ENCODE measurements at regions not wholly inside any gene's neighbourhood (a gene's known extent, or its start where the extent isn't known, plus 50 kb on each side); places are given as distances from the start of the nearest gene placed in this dataset.

DNA sequence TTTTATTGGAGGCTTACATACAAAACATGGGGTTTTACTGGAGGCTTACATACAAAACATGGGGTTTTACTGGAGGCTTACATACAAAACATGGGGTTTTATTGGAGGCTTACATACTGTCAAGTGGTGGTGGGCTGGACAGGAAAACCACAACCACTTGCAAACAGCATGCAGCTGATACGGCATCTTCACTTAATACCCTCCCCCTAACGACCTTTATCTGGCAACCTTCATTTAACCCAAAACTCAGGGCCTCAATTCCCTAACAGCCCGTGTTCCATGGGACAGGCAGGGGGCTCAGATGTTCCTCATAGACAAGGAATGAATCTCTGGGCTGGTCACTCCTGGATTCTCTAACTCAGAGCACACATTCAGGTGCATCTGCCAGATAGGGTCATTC lies 137.1 kb downstream of the CD47 start:
- Histone ChIP-seq H2AFZ (ENCODE audit: insufficient read depth, low read depth, low read length, poor library complexity, severe bottlenecking) (no peak overlapping the region), H3K4me3 (replicated peaks in 1 of 3; ENCODE audit: low read depth in 2 of 3, low read length in 3 of 3) (no peak overlapping the region), H3K4me1 (ENCODE audit: control insufficient read depth in 1 of 2, insufficient read depth in 2 of 2, low read length in 2 of 2) (peaks cover 4 to 7% of the 10 kb centered on the region in 2 donors), H3K79me2 (ENCODE audit: insufficient read depth, low read length) (no peaks in the 10 kb centered on the region), H3K9ac (ENCODE audit: insufficient read depth, low read length, poor library complexity, severe bottlenecking) (no peak overlapping the region), H4K20me1 (ENCODE audit: insufficient read depth, low read length) (no peaks in the 10 kb centered on the region), H3K4me2 (replicated peaks; ENCODE audit: extremely low read depth, low read length, poor library complexity, severe bottlenecking) (no peak overlapping the region), H3K27ac (ENCODE audit: low read depth in 1 of 2, low read length in 2 of 2) (no peak overlapping the region), H3K27me3 (ENCODE audit: control insufficient read depth in 2 of 2, insufficient read depth in 2 of 2, low read length in 2 of 2) (no peaks in the 10 kb centered on the region), H3K36me3 (replicated peaks in 1 of 2; ENCODE audit: control insufficient read depth in 1 of 2, insufficient read depth in 2 of 2, low read length in 2 of 2) (no peaks in the 10 kb centered on the region), H3K9me3 (replicated peaks in 1 of 2; ENCODE audit: control insufficient read depth in 1 of 2, insufficient read depth in 1 of 2, low read length in 2 of 2) (no peaks in the 10 kb centered on the region)
- TF ChIP-seq, protein P1, sequence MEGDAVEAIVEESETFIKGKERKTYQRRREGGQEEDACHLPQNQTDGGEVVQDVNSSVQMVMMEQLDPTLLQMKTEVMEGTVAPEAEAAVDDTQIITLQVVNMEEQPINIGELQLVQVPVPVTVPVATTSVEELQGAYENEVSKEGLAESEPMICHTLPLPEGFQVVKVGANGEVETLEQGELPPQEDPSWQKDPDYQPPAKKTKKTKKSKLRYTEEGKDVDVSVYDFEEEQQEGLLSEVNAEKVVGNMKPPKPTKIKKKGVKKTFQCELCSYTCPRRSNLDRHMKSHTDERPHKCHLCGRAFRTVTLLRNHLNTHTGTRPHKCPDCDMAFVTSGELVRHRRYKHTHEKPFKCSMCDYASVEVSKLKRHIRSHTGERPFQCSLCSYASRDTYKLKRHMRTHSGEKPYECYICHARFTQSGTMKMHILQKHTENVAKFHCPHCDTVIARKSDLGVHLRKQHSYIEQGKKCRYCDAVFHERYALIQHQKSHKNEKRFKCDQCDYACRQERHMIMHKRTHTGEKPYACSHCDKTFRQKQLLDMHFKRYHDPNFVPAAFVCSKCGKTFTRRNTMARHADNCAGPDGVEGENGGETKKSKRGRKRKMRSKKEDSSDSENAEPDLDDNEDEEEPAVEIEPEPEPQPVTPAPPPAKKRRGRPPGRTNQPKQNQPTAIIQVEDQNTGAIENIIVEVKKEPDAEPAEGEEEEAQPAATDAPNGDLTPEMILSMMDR (IDR thresholded peaks at IDR 0.05), result no peak
- Mint-ChIP-seq H3K36me3 (no peaks in the 10 kb centered on the region), H3K27me3 (ENCODE audit: low read depth in 3 of 3) (peaks cover 1 to 4% (median 2%) of the 10 kb centered on the region in 3 donors), H3K27ac (peak overlapping the region in 1 of 7 donors; percentile 9), H3K4me1 (peaks cover 19% of the 10 kb centered on the region), H3K9me3 (no peaks in the 10 kb centered on the region), H3K4me3 (no peak overlapping the region)
- intact Hi-C loops (cut with micrococcal nuclease), result no loop called here
- WGBS (ENCODE audit: insufficient coverage), result 17% methylated on average over 2 of the region's 3 CpGs
- DNase-seq, result no peak

DNA sequence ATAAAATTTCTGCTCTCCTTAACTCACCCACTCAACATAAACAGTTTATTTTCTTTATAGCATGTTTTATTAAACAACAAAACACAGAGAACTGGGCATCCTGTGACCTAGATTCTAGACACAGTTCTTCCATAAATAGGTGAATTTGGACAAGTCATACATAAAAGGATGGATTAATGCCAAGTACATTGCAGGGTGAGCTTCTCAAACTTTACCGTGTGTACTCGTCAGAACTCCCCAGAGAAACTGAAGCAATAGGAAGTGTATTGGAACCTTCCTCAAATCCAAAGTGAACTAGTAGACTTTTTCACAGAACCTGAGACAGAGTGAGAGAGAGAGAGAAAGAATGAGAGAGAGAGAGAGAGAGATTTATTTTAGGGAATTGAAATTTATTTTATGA lies 139.7 kb downstream of the CD47 start:
- H3K9me3 Mint-ChIP-seq, result peaks cover 0 to 2% (median 0%) of the 10 kb centered on the region in 7 donors
- no peak overlapping the region for H3K27ac ChIP-seq (ENCODE audit: low read depth in 1 of 2, low read length in 2 of 2)
- peak overlapping the region in 1 of 7 donors; percentile 17 for H3K27ac Mint-ChIP-seq
- DNase-seq, result peak in 1 of 3 donors; percentile 15
- H3K79me2 ChIP-seq (ENCODE audit: insufficient read depth, low read length), result no peaks in the 10 kb centered on the region
- whole genome bisulfite sequencing (ENCODE audit: insufficient coverage), result no CpG with 5 or more reads among the region's 2 CpGs
- H3K36me3 ChIP-seq (replicated peaks in 1 of 2; ENCODE audit: control insufficient read depth in 1 of 2, insufficient read depth in 2 of 2, low read length in 2 of 2), result no peaks in the 10 kb centered on the region
- no peak overlapping the region for H3K4me2 ChIP-seq (replicated peaks; ENCODE audit: extremely low read depth, low read length, poor library complexity, severe bottlenecking)
- H3K9me3 ChIP-seq (replicated peaks in 1 of 2; ENCODE audit: control insufficient read depth in 1 of 2, insufficient read depth in 1 of 2, low read length in 2 of 2), result no peaks in the 10 kb centered on the region
- H2AFZ ChIP-seq (ENCODE audit: insufficient read depth, low read depth, low read length, poor library complexity, severe bottlenecking), result no peak overlapping the region
- H3K27me3 ChIP-seq (ENCODE audit: control insufficient read depth in 2 of 2, insufficient read depth in 2 of 2, low read length in 2 of 2), result no peaks in the 10 kb centered on the region
- H3K4me3 ChIP-seq (replicated peaks in 1 of 3; ENCODE audit: low read depth in 2 of 3, low read length in 3 of 3), result no peak overlapping the region
- H3K4me1 ChIP-seq (ENCODE audit: control insufficient read depth in 1 of 2, insufficient read depth in 2 of 2, low read length in 2 of 2), result no peaks in the 10 kb centered on the region
- peaks cover 1% of the 10 kb centered on the region in 3 donors for H3K27me3 Mint-ChIP-seq (ENCODE audit: low read depth in 3 of 3)
- H3K9ac ChIP-seq (ENCODE audit: insufficient read depth, low read length, poor library complexity, severe bottlenecking), result no peak overlapping the region
- intact Hi-C loops (cut with micrococcal nuclease), result no loop called here
- TF ChIP-seq, protein P1 (IDR thresholded peaks at IDR 0.05), result no peak
- H3K4me3 Mint-ChIP-seq, result no peak overlapping the region
- H4K20me1 ChIP-seq (ENCODE audit: insufficient read depth, low read length), result no peaks in the 10 kb centered on the region
- H3K36me3 Mint-ChIP-seq, result peaks cover 0 to 3% of the 10 kb centered on the region in 2 donors
- peaks cover 6% of the 10 kb centered on the region for H3K4me1 Mint-ChIP-seq
